ENCODE measurements at regions not wholly inside any gene's neighbourhood (a gene's known extent, or its start where the extent isn't known, plus 50 kb on each side); places are given as distances from the start of the nearest gene placed in this dataset.

GRCh38 chr1:29707796-29708195, 471.5 kb downstream of the PTPRU start:
- in situ Hi-C loops (cut with HindIII; ENCODE audit: low sequenced_read_pairs), result loop anchor here (10.0 kb wide), 1 partner anchor 463 kb away; no protein-coding TSS in a partner anchor

- in situ Hi-C loops (cut with HindIII; ENCODE audit: low sequenced_read_pairs), result loop anchor here (10.0 kb wide), 1 partner anchor 462 kb away; no protein-coding TSS in a partner anchor
Observed at GRCh38 chr1:29706936-29707335, 470.6 kb downstream of the PTPRU start.

- in situ Hi-C loops (cut with HindIII; ENCODE audit: low sequenced_read_pairs), result loop anchor here (5.0 to 10.0 kb wide), 2 partner anchors 82 to 460 kb away; no protein-coding TSS in a partner anchor
Observed at GRCh38 chr1:29704430-29704829, 468.1 kb downstream of the PTPRU start.

- in situ Hi-C loops (cut with HindIII; ENCODE audit: low sequenced_read_pairs), result loop anchor here (5.0 to 10.0 kb wide), 2 partner anchors 81 to 459 kb away; no protein-coding TSS in a partner anchor
Observed at GRCh38 chr1:29703596-29704370, 467.5 kb downstream of the PTPRU start.

GRCh38 chr1:29700491-29700890, 464.2 kb downstream of the PTPRU start:
- in situ Hi-C loops (cut with HindIII; ENCODE audit: low sequenced_read_pairs), result loop anchor here (5.0 to 10.0 kb wide), 2 partner anchors 78 to 456 kb away; no protein-coding TSS in a partner anchor

- in situ Hi-C loops (cut with HindIII; ENCODE audit: low sequenced_read_pairs), result no loop called here
Observed at GRCh38 chr1:29698626-29699025, 462.3 kb downstream of the PTPRU start.

GRCh38 chr1:29698033-29698432, 461.7 kb downstream of the PTPRU start:
- in situ Hi-C loops (cut with HindIII; ENCODE audit: low sequenced_read_pairs), result no loop called here

GRCh38 chr1:29697391-29697780, 461.1 kb downstream of the PTPRU start:
- in situ Hi-C loops (cut with HindIII; ENCODE audit: low sequenced_read_pairs), result no loop called here

- in situ Hi-C loops (cut with HindIII; ENCODE audit: low sequenced_read_pairs), result no loop called here
Observed at GRCh38 chr1:29696656-29697390, 460.5 kb downstream of the PTPRU start.

GRCh38 chr1:29695803-29696202, 459.5 kb downstream of the PTPRU start:
- in situ Hi-C loops (cut with HindIII; ENCODE audit: low sequenced_read_pairs), result no loop called here

- in situ Hi-C loops (cut with HindIII; ENCODE audit: low sequenced_read_pairs), result no loop called here
Observed at GRCh38 chr1:29695036-29695435, 458.7 kb downstream of the PTPRU start.

GRCh38 chr1:29691499-29691898, 455.2 kb downstream of the PTPRU start:
- in situ Hi-C loops (cut with HindIII; ENCODE audit: low sequenced_read_pairs), result no loop called here

- in situ Hi-C loops (cut with HindIII; ENCODE audit: low sequenced_read_pairs), result no loop called here
Observed at GRCh38 chr1:29690156-29690555, 453.8 kb downstream of the PTPRU start.

- in situ Hi-C loops (cut with HindIII; ENCODE audit: low sequenced_read_pairs), result loop anchor here (5.0 kb wide), 2 partner anchors 37 to 97 kb away; no protein-coding TSS in a partner anchor
Observed at GRCh38 chr1:29689372-29690030, 453.2 kb downstream of the PTPRU start.

GRCh38 chr1:29688471-29689365, 452.4 kb downstream of the PTPRU start:
- in situ Hi-C loops (cut with HindIII; ENCODE audit: low sequenced_read_pairs), result loop anchor here (5.0 kb wide), 2 partner anchors 36 to 96 kb away; no protein-coding TSS in a partner anchor

GRCh38 chr1:29687601-29688244, 451.4 kb downstream of the PTPRU start:
- in situ Hi-C loops (cut with HindIII; ENCODE audit: low sequenced_read_pairs), result loop anchor here (5.0 kb wide), 2 partner anchors 35 to 95 kb away; no protein-coding TSS in a partner anchor

- in situ Hi-C loops (cut with HindIII; ENCODE audit: low sequenced_read_pairs), result loop anchor here (5.0 kb wide), 2 partner anchors 35 to 95 kb away; no protein-coding TSS in a partner anchor
Observed at GRCh38 chr1:29687166-29687565, 450.8 kb downstream of the PTPRU start.

GRCh38 chr1:29686012-29686930, 449.9 kb downstream of the PTPRU start:
- in situ Hi-C loops (cut with HindIII; ENCODE audit: low sequenced_read_pairs), result loop anchor here (5.0 kb wide), 2 partner anchors 34 to 94 kb away; no protein-coding TSS in a partner anchor
